ENCODE measurements at regions not wholly inside any gene's neighbourhood (a gene's known extent, or its start where the extent isn't known, plus 50 kb on each side); places are given as distances from the start of the nearest gene placed in this dataset.

- TF ChIP-seq CTCF (IDR thresholded peaks at IDR 0.05; ENCODE audit: insufficient read depth, low read depth, low read length, missing control alignments): no peak
- DNase-seq (ENCODE audit: low read depth): no peak
- H3K4me3 ChIP-seq (ENCODE audit: low read depth, low read length): no peak overlapping the region
These were observed 183.7 kb downstream of the RGS3 start for GRCh38 chr9:113646946-113647914.

DNA sequence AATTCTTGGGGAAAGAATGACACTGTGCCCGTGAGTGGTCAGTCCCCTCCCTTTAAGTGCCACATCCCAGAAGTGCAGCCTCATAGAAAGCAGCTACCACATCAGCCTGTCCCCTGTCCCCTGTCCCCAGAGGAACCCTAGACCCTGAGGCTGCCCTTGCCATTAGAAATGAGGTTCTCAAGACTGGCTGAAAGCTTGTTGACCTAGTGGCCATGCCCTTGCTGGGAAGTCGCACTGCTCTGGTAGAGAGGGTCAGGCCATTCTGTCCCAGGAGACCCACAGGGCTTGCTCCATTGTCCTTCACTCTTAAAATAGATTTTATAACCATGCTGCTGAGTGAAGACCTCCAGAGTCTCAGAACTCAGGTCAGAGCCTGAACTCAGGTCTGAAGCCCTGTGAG lies 184.5 kb downstream of the RGS3 start:
- no peak for DNase-seq (ENCODE audit: low read depth)
- no peak overlapping the region for H3K4me3 ChIP-seq (ENCODE audit: low read depth, low read length)
- no peak for TF ChIP-seq CTCF (IDR thresholded peaks at IDR 0.05; ENCODE audit: insufficient read depth, low read depth, low read length, missing control alignments)

GRCh38 chr9:113648586-113648985 lies 185.1 kb downstream of the RGS3 start:
- TF ChIP-seq CTCF (IDR thresholded peaks at IDR 0.05; ENCODE audit: insufficient read depth, low read depth, low read length, missing control alignments): no peak
- no peak overlapping the region for H3K4me3 ChIP-seq (ENCODE audit: low read depth, low read length)
- DNase-seq (ENCODE audit: low read depth): no peak

DNA sequence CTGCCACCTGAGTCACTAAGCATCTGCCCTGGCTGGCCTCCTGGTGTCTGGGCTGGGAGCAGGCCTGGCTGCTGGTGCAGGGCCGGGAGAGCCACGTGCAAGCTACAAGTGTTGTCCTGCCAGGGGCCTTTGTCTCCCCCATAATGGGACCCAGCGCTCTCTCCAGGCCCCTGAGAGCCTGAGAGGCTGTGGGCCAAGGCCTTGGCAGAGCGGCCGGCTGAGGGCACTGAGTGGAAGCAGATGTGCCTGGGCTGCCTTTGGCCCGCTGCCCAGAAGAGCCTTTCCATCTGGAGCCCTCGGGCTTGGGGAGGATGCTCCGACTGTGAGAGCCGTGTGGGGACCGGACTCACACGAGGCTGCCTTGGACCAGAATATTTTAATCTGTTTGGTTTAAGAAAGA lies 185.5 kb downstream of the RGS3 start:
- no peak for TF ChIP-seq CTCF (IDR thresholded peaks at IDR 0.05; ENCODE audit: insufficient read depth, low read depth, low read length, missing control alignments)
- H3K4me3 ChIP-seq (ENCODE audit: low read depth, low read length): no peak overlapping the region
- no peak for DNase-seq (ENCODE audit: low read depth)

DNA sequence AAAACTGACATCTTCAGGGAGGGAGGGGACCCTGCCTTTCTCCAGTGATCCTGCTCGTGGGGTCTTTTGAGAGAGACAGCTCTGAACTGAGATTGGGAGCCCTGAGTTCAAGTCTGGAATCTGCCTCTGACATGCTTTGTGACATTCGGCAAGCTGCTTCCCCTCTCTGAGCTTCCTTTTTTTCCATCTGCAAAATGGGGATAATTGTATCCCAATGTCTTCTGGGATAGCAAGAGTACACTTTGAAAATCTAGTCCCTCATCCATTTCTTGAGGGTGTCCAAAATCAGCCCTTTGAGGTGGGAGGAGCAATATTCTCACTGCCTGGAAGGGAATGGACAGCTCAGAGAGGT lies 186.3 kb downstream of the RGS3 start:
- no peak for DNase-seq (ENCODE audit: low read depth)
- no peak for TF ChIP-seq CTCF (IDR thresholded peaks at IDR 0.05; ENCODE audit: insufficient read depth, low read depth, low read length, missing control alignments)
- no peak overlapping the region for H3K4me3 ChIP-seq (ENCODE audit: low read depth, low read length)

GRCh38 chr9:113650207-113651131 lies 186.9 kb downstream of the RGS3 start:
- no peak for TF ChIP-seq CTCF (IDR thresholded peaks at IDR 0.05; ENCODE audit: insufficient read depth, low read depth, low read length, missing control alignments)
- no peak overlapping the region for H3K4me3 ChIP-seq (ENCODE audit: low read depth, low read length)
- DNase-seq (ENCODE audit: low read depth): no peak

Data from GM12865 (cell line).